ENCODE measurements at regions not wholly inside any gene's neighbourhood (a gene's known extent, or its start where the extent isn't known, plus 50 kb on each side); places are given as distances from the start of the nearest gene placed in this dataset.

DNA sequence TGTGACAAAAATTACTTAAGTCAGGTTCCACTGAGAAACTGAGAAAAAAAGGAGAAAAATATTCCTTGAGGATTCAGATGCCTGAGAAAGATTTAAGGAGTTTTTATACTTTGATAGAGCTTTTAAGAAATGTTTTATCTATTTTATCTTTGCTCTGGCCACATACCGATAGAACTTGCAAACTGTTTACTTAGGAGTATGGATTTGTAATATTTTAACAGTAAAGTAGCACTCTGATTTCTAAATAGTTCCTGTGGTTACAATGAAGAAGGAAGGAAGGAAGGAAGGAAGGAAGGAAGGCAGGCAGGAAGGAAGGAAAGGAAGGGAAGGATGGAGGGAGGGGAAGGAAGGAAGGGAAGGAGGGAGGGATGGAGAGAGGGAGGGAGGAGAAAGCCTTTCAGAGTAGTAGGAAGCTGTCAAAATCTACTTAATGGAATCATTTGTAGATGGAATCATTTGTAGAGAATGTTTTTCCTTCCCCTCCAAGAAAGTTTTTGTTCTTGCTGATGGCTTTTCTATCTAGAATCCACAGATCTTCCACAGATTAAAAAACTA, 489.0 kb upstream of the ANKRD30A start:
- DNase-seq, result no peak
- Histone ChIP-seq H3K9me3 (no peaks in the 10 kb centered on the region), H3K27me3 (no peaks in the 10 kb centered on the region), H3K36me3 (no peaks in the 10 kb centered on the region), H3K4me1 (no peaks in the 10 kb centered on the region), H3K4me3 (no peak overlapping the region), H3K27ac (no peak overlapping the region)
- intact Hi-C loops (cut with DNase I), result no loop called here
- no peak for TF ChIP-seq POLR2AphosphoS5 (IDR thresholded peaks at IDR 0.05)
- TF ChIP-seq EP300 (IDR thresholded peaks at IDR 0.05), result no peak
- TF ChIP-seq, protein P1, sequence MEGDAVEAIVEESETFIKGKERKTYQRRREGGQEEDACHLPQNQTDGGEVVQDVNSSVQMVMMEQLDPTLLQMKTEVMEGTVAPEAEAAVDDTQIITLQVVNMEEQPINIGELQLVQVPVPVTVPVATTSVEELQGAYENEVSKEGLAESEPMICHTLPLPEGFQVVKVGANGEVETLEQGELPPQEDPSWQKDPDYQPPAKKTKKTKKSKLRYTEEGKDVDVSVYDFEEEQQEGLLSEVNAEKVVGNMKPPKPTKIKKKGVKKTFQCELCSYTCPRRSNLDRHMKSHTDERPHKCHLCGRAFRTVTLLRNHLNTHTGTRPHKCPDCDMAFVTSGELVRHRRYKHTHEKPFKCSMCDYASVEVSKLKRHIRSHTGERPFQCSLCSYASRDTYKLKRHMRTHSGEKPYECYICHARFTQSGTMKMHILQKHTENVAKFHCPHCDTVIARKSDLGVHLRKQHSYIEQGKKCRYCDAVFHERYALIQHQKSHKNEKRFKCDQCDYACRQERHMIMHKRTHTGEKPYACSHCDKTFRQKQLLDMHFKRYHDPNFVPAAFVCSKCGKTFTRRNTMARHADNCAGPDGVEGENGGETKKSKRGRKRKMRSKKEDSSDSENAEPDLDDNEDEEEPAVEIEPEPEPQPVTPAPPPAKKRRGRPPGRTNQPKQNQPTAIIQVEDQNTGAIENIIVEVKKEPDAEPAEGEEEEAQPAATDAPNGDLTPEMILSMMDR (IDR thresholded peaks at IDR 0.05), result no peak
- TF ChIP-seq POLR2A (IDR thresholded peaks at IDR 0.05), result no peak
- 72 to 81% methylated on average over 1 of the region's 1 CpG for WGBS, 2 donors

DNA sequence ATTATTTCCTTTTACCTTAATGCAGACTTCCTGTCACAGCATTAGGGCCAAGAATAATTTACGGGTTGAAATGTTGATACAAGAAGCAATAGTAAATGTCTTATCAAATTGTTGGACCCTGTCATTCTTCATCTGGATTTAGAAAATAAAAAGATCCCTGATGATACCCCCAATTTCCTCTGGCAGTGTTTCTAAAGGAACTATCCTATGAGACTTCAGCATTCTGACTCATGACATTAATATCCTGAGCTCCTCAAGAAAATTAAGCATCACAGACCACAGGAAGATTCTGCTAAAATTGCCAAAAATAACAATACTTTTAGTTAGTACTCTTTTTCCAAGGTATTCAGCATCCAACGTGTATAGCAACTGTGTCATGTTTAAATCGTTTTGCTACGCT, 490.5 kb upstream of the ANKRD30A start:
- 55 to 80% methylated on average over 4 of the region's 4 CpGs for WGBS, 2 donors

DNA sequence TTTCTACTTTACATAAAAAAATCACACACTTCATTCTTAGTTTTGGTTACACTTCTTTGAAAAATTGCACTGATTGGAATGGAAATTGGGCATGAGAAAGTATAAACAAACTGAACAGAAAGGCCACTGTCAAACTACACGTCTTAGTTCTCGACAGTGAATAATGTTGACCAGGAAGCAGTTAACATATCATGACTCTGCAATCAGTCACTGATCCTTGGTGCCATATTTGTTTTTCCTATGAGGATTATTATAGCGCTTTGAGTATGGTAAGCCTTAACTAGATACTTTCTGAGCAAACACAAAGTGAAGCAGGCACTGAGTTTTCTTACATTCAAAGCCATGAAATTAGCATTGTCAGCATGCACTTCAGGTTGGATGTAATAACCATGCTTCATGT, 495.1 kb upstream of the ANKRD30A start:
- intact Hi-C loops (cut with DNase I), result no loop called here
- WGBS, 2 donors, result 64 to 65% methylated on average over 3 of the region's 3 CpGs
- H3K27ac ChIP-seq, result no peak overlapping the region

More for the DNA sequence above, 490.5 kb upstream of the ANKRD30A start:
- TF ChIP-seq, protein P1 (IDR thresholded peaks at IDR 0.05), result no peak
- TF ChIP-seq POLR2A (IDR thresholded peaks at IDR 0.05), result no peak
- no peak for TF ChIP-seq POLR2AphosphoS5 (IDR thresholded peaks at IDR 0.05)
- TF ChIP-seq EP300 (IDR thresholded peaks at IDR 0.05), result no peak
- intact Hi-C loops (cut with DNase I), result no loop called here
- no peaks in the 10 kb centered on the region for H3K4me1 ChIP-seq
- H3K27ac ChIP-seq, result no peak overlapping the region
- no peaks in the 10 kb centered on the region for H3K9me3 ChIP-seq
- H3K27me3 ChIP-seq, result no peaks in the 10 kb centered on the region
- no peaks in the 10 kb centered on the region for H3K36me3 ChIP-seq
- DNase-seq, result no peak
- H3K4me3 ChIP-seq, result no peak overlapping the region

DNA sequence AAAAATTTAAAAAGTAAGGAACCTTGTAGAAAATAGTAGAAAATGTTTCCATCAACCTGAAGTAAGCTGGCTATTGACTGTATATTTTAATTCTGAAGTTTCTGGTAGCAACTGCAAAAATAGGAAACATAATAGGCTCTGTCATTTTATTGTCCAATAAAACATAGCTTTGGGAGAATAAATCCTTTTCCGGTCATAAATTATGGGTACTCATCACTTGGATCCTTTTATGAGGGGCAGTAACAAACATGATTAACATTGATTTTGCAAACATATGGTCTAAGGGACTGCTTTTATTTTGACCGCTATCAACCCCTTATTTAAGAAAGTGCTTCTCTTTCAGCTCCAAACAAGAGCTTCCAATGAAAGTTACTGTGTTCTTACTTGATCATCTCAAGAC, 495.9 kb upstream of the ANKRD30A start:
- intact Hi-C loops (cut with DNase I), result no loop called here
- no peak for DNase-seq
- no peaks in the 10 kb centered on the region for H3K36me3 ChIP-seq
- H3K4me3 ChIP-seq, result no peak overlapping the region
- no peak for TF ChIP-seq EP300 (IDR thresholded peaks at IDR 0.05)
- no peaks in the 10 kb centered on the region for H3K9me3 ChIP-seq
- no peaks in the 10 kb centered on the region for H3K27me3 ChIP-seq
- no peak overlapping the region for H3K27ac ChIP-seq
- WGBS, 2 donors, result 58 to 66% methylated on average over 2 of the region's 2 CpGs
- H3K4me1 ChIP-seq, result no peaks in the 10 kb centered on the region

More for the DNA sequence above, 495.1 kb upstream of the ANKRD30A start:
- no peaks in the 10 kb centered on the region for H3K9me3 ChIP-seq
- no peak overlapping the region for H3K4me3 ChIP-seq
- no peaks in the 10 kb centered on the region for H3K27me3 ChIP-seq
- no peak for DNase-seq
- no peaks in the 10 kb centered on the region for H3K4me1 ChIP-seq
- no peaks in the 10 kb centered on the region for H3K36me3 ChIP-seq
- TF ChIP-seq POLR2AphosphoS5 (IDR thresholded peaks at IDR 0.05) (no peak), EP300 (IDR thresholded peaks at IDR 0.05) (no peak), POLR2A (IDR thresholded peaks at IDR 0.05) (no peak)
- TF ChIP-seq, protein P1 (IDR thresholded peaks at IDR 0.05), result no peak

DNA sequence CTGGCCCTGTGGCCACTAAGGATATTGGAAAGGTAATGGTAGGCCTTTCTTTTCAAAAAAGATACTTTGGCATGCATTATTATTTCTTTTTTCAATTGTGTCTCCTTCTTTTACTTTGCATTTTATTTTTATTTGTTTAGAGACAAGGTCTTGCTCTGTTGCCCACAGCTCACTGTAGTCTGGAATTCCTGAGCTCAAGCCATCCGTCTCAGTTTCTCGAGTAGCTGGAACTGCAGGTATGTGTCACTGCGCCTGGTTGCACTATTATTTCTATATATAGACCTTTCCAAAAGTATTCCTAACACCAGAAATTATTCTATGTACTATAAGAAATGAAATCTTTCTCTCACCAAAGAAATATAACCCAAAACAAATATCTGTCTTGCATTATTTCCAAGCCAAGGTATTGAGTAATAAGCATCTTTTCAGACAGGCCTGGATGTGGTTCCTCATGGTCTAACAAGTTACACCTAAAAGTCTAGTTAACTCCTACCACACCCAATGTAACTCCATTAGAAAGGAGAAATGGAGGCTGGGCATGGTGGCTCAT, 500.8 kb upstream of the ANKRD30A start:
- intact Hi-C loops (cut with DNase I), result no loop called here
- no peak for DNase-seq
- Histone ChIP-seq H3K27me3 (no peaks in the 10 kb centered on the region), H3K4me3 (no peak overlapping the region), H3K27ac (no peak overlapping the region), H3K36me3 (no peaks in the 10 kb centered on the region), H3K9me3 (no peaks in the 10 kb centered on the region), H3K4me1 (no peaks in the 10 kb centered on the region)
- 89 to 92% methylated on average over 3 of the region's 3 CpGs for WGBS, 2 donors
- TF ChIP-seq POLR2A (IDR thresholded peaks at IDR 0.05), result no peak

DNA sequence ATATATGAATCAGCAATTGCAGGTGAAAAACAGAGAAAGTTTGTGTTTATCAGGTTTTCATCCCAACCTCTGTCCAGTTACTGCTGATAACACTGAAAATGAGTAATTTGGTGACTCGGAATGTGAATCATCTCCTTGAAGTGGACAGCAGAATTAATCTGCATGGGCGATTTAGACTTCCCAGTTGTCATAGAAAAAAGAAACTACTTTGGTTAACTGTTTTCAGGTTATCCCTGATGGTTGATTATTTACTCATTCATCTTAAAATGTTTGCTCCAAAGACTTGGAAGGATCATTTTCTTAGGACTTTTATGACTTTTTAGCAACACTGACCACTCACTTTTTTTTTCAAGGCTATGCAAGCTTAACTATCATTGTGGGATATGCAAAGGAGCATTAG, 504.1 kb upstream of the ANKRD30A start:
- H3K9me3 ChIP-seq, result no peaks in the 10 kb centered on the region
- intact Hi-C loops (cut with DNase I), result no loop called here
- TF ChIP-seq EP300 (IDR thresholded peaks at IDR 0.05) (no peak), POLR2A (IDR thresholded peaks at IDR 0.05) (no peak), POLR2AphosphoS5 (IDR thresholded peaks at IDR 0.05) (no peak)
- TF ChIP-seq, protein P1 (IDR thresholded peaks at IDR 0.05), result no peak
- no peaks in the 10 kb centered on the region for H3K4me1 ChIP-seq
- DNase-seq, result no peak
- no peaks in the 10 kb centered on the region for H3K27me3 ChIP-seq
- no peak overlapping the region for H3K4me3 ChIP-seq
- H3K36me3 ChIP-seq, result no peaks in the 10 kb centered on the region
- no peak overlapping the region for H3K27ac ChIP-seq
- 63 to 69% methylated on average over 2 of the region's 2 CpGs for WGBS, 2 donors
